ENCODE measurements at regions not wholly inside any gene's neighbourhood (a gene's known extent, or its start where the extent isn't known, plus 50 kb on each side); places are given as distances from the start of the nearest gene placed in this dataset.

DNA sequence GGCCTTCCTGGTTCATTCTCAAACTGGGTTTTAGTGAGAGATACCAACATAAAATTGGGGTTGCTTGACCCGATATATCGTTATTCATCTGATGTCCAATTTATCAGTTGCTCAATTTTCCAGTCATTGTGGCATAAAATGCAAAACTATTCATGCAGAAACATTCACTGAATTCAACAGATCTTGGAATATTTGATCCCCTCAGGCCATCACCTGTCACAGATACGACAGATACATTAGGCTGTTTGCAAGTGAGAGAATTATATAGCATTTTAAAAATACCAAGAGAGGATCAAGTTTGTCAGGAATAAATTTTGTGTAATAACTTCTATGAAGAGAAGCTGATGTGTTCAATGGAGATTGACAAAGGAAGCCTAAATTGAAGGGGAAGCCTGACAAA, 67.1 kb downstream of the MAP10 start:
- no peaks in the 10 kb centered on the region for H3K9me3 ChIP-seq (ENCODE audit: insufficient read depth, low read length)
- H3K27me3 ChIP-seq (ENCODE audit: low read length) = no peaks in the 10 kb centered on the region
- H3K9me2 ChIP-seq (replicated peaks; ENCODE audit: insufficient read depth, low read length) = no peaks in the 10 kb centered on the region
- no peak overlapping the region for H2AFZ ChIP-seq (ENCODE audit: low read depth, low read length, severe bottlenecking)
- no peak overlapping the region for H3K27ac ChIP-seq (ENCODE audit: low read depth, low read length)
- no peak overlapping the region for H3K9ac ChIP-seq (ENCODE audit: low read length)
- no peaks in the 10 kb centered on the region for H3K79me2 ChIP-seq (ENCODE audit: insufficient read depth, low read length)
- H3K36me3 ChIP-seq (ENCODE audit: low read length) = no peaks in the 10 kb centered on the region
- no peaks in the 10 kb centered on the region for H4K20me1 ChIP-seq (ENCODE audit: low read depth, low read length)
- no peak overlapping the region for H3K4me2 ChIP-seq (ENCODE audit: low read depth, low read length, poor library complexity, severe bottlenecking)
- H3F3A ChIP-seq (ENCODE audit: insufficient read depth) = no peaks in the 10 kb centered on the region
- H3K4me3 ChIP-seq (ENCODE audit: insufficient read depth, low read length, poor library complexity, severe bottlenecking) = no peak overlapping the region
- TF ChIP-seq, protein P1, sequence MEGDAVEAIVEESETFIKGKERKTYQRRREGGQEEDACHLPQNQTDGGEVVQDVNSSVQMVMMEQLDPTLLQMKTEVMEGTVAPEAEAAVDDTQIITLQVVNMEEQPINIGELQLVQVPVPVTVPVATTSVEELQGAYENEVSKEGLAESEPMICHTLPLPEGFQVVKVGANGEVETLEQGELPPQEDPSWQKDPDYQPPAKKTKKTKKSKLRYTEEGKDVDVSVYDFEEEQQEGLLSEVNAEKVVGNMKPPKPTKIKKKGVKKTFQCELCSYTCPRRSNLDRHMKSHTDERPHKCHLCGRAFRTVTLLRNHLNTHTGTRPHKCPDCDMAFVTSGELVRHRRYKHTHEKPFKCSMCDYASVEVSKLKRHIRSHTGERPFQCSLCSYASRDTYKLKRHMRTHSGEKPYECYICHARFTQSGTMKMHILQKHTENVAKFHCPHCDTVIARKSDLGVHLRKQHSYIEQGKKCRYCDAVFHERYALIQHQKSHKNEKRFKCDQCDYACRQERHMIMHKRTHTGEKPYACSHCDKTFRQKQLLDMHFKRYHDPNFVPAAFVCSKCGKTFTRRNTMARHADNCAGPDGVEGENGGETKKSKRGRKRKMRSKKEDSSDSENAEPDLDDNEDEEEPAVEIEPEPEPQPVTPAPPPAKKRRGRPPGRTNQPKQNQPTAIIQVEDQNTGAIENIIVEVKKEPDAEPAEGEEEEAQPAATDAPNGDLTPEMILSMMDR (IDR thresholded peaks at IDR 0.05; ENCODE audit: insufficient read depth, low read length, poor library complexity, severe bottlenecking) = no peak
- no peak for TF ChIP-seq EZH2phosphoT487 (conservative IDR thresholded peaks at IDR 0.05; ENCODE audit: low read length)

DNA sequence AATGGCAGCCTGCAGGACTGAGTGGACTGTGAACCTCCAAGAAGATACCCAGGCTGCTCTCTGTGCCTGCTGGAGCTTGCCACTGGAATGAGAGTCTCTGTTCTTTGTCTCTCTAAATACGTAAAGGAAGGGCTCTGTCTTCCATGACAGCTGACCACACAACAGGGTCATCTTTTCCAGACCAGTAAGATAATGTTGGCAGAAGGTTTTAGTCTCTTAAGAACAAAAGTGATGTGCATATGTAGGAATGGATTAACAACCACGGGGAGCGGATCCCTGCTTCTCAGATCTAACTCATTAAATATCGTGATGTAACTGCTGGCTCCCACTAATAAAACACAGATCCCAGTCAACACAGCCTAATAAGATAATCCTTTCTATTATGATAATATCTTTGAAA, 67.5 kb downstream of the MAP10 start:
- Histone ChIP-seq H3K36me3 (ENCODE audit: low read length) (no peaks in the 10 kb centered on the region), H3K9me2 (replicated peaks; ENCODE audit: insufficient read depth, low read length) (no peaks in the 10 kb centered on the region), H3K27ac (ENCODE audit: low read depth, low read length) (no peak overlapping the region), H3K9ac (ENCODE audit: low read length) (no peak overlapping the region), H4K20me1 (ENCODE audit: low read depth, low read length) (no peaks in the 10 kb centered on the region), H3K27me3 (ENCODE audit: low read length) (no peaks in the 10 kb centered on the region), H2AFZ (ENCODE audit: low read depth, low read length, severe bottlenecking) (no peak overlapping the region), H3K4me2 (ENCODE audit: low read depth, low read length, poor library complexity, severe bottlenecking) (no peak overlapping the region), H3K9me3 (ENCODE audit: insufficient read depth, low read length) (no peaks in the 10 kb centered on the region), H3F3A (ENCODE audit: insufficient read depth) (no peaks in the 10 kb centered on the region), H3K79me2 (ENCODE audit: insufficient read depth, low read length) (no peaks in the 10 kb centered on the region), H3K4me3 (ENCODE audit: insufficient read depth, low read length, poor library complexity, severe bottlenecking) (no peak overlapping the region)
- TF ChIP-seq EZH2phosphoT487 (conservative IDR thresholded peaks at IDR 0.05; ENCODE audit: low read length) = no peak
- TF ChIP-seq, protein P1 (IDR thresholded peaks at IDR 0.05; ENCODE audit: insufficient read depth, low read length, poor library complexity, severe bottlenecking) = no peak

DNA sequence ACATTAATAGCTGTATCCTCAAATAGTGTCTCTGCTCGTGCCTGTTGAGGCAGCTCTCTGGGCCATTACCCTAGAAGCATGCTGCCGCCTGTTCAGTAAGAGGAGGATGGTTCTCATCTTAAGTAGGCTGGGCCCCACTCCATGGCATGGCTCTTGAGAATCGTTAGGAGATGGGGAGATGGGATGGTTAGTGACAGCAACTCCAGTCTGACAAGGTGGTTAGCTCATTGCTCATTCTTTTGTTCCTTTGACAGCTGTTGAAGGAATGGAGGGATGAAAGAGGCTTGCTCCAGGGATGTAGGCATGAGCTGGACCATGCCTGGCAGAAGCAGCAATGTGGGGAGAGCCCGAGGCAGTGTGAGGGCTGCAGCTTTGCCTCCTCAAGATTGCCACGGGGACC, 68.2 kb downstream of the MAP10 start:
- H3K79me2 ChIP-seq (ENCODE audit: insufficient read depth, low read length) = no peaks in the 10 kb centered on the region
- no peaks in the 10 kb centered on the region for H3K9me2 ChIP-seq (replicated peaks; ENCODE audit: insufficient read depth, low read length)
- TF ChIP-seq, protein P1 (IDR thresholded peaks at IDR 0.05; ENCODE audit: insufficient read depth, low read length, poor library complexity, severe bottlenecking) = no peak
- TF ChIP-seq EZH2phosphoT487 (conservative IDR thresholded peaks at IDR 0.05; ENCODE audit: low read length) = no peak
- no peaks in the 10 kb centered on the region for H3K27me3 ChIP-seq (ENCODE audit: low read length)
- no peak overlapping the region for H2AFZ ChIP-seq (ENCODE audit: low read depth, low read length, severe bottlenecking)
- H4K20me1 ChIP-seq (ENCODE audit: low read depth, low read length) = no peaks in the 10 kb centered on the region
- H3K4me2 ChIP-seq (ENCODE audit: low read depth, low read length, poor library complexity, severe bottlenecking) = no peak overlapping the region
- H3K9ac ChIP-seq (ENCODE audit: low read length) = no peak overlapping the region
- H3K9me3 ChIP-seq (ENCODE audit: insufficient read depth, low read length) = no peaks in the 10 kb centered on the region
- H3K4me3 ChIP-seq (ENCODE audit: insufficient read depth, low read length, poor library complexity, severe bottlenecking) = no peak overlapping the region
- no peak overlapping the region for H3K27ac ChIP-seq (ENCODE audit: low read depth, low read length)
- no peaks in the 10 kb centered on the region for H3K36me3 ChIP-seq (ENCODE audit: low read length)
- H3F3A ChIP-seq (ENCODE audit: insufficient read depth) = no peaks in the 10 kb centered on the region
